Spleen (tissue), 11 donors: ENCODE measurements at regions not wholly inside any gene's neighbourhood (a gene's known extent, or its start where the extent isn't known, plus 50 kb on each side); places are given as distances from the start of the nearest gene placed in this dataset.

Experiments
- DNase-seq: peaks from one replicate; pipeline ENCODE4 v3.0.0-alpha.2; 2020
- H3K27ac ChIP-seq, 8 donors: fragments of 200-600 bp; sonication (generic) in 7 of 8; 1 replicate in 4 of 8; 2 replicates in 4 of 8; pipeline versions ENCODE4 v1.5.0 to v1.8.0; 2016 to 2021; ENCODE audit warnings: inconsistent platforms in 4 of 8, mild to moderate bottlenecking in 4 of 8, moderate library complexity in 1 of 8
- H3K27me3 ChIP-seq, 7 donors: fragments of 200-600 bp; sonication (generic) in 6 of 7; replicated peaks in 1 of 7; 1 replicate in 4 of 7; 2 replicates in 3 of 7; pipeline versions ENCODE4 v1.5.0 to v1.8.0; 2016 to 2021; ENCODE audit warnings: inconsistent platforms in 3 of 7, mild to moderate bottlenecking in 1 of 7
- H3K36me3 ChIP-seq, 6 donors: fragments of 200-600 bp; sonication (generic) in 5 of 6; 1 replicate in 4 of 6; 2 replicates in 2 of 6; pipeline versions ENCODE4 v1.5.0 to v1.8.0; 2016 to 2021; ENCODE audit warnings: inconsistent platforms in 2 of 6
- H3K4me1 ChIP-seq, 6 donors: fragments of 200-600 bp; sonication (generic) in 5 of 6; 1 replicate in 3 of 6; 2 replicates in 3 of 6; pipeline versions ENCODE4 v1.5.0 to v1.8.0; 2016 to 2021; ENCODE audit warnings: inconsistent platforms in 3 of 6
- H3K4me3 ChIP-seq, 8 donors: fragments of 200-600 bp; sonication (generic) in 7 of 8; 1 replicate in 4 of 8; 2 replicates in 4 of 8; pipeline versions ENCODE4 v1.5.0 to v1.8.0; 2016 to 2021; ENCODE audit warnings: inconsistent platforms in 4 of 8, mild to moderate bottlenecking in 4 of 8, moderate library complexity in 2 of 8
- H3K9me3 ChIP-seq, 8 donors: fragments of 200-600 bp; sonication (generic) in 7 of 8; 1 replicate in 4 of 8; 2 replicates in 4 of 8; pipeline versions ENCODE4 v1.5.0 to v1.8.0; 2016 to 2021; ENCODE audit warnings: inconsistent platforms in 4 of 8
- POLR2A ChIP-seq, 3 donors: fragments of 450-650 bp; IDR thresholded peaks; one replicate each; pipeline ENCODE4 v1.5.1; 2017; ENCODE audit warnings: antibody characterized with exemption in 3 of 3, mild to moderate bottlenecking in 1 of 3
- POLR2AphosphoS5 ChIP-seq, 3 donors: sonication (generic); formaldehyde crosslinking; IDR thresholded peaks; one replicate each; pipeline ENCODE4 v1.5.1; 2017; ENCODE audit warnings: antibody characterized with exemption in 3 of 3
- WGBS, 5 donors: extraction: QIAGEN DNeasy Blood & Tissue Kit in 3 of 5; methylation state at CpG; one replicate each; pipeline versions ENCODE4 v1.1.5 to v1.1.7; 2013 to 2018; 5-methylcytosine and 5-hydroxymethylcytosine counted together
- intact Hi-C: fragments of 100-400 bp; cut with DNase I; formaldehyde crosslinking; loops from one replicate; pipeline ENCODE4 v1.15.0; 2023; ENCODE audit warnings: low total_unique reads
- TF ChIP-seq, protein P1 (sequence below), 11 experiments: fragments of 200-600 bp in 7 of 11; fragments of 450-650 bp in 4 of 11; sonication (generic) in 4 of 11; IDR thresholded peaks in 8 of 11; conservative IDR thresholded peaks in 3 of 11; 1 replicate in 7 of 11; 2 replicates in 4 of 11; pipeline versions ENCODE4 v1.4.0 to v1.8.0; 2016 to 2021; ENCODE audit warnings: antibody characterized with exemption in 11 of 11, inconsistent platforms in 4 of 11, mild to moderate bottlenecking in 1 of 11
- donor health status: healthy with polysubstance abuse.
- donor health status: DM: no; HTN: no; CAD: no; lungs with moderate emphysema.
- donor health status: DM: no; HTN: no; CAD: no.
- donor health status: Bipolar disorder and iron deficiency.
- donor health status: healthy.
- donor health status: DM: no; HTN: no; CAD: no.
- donor health status: DM: yes; HTN: yes; CAD: no.

DNA sequence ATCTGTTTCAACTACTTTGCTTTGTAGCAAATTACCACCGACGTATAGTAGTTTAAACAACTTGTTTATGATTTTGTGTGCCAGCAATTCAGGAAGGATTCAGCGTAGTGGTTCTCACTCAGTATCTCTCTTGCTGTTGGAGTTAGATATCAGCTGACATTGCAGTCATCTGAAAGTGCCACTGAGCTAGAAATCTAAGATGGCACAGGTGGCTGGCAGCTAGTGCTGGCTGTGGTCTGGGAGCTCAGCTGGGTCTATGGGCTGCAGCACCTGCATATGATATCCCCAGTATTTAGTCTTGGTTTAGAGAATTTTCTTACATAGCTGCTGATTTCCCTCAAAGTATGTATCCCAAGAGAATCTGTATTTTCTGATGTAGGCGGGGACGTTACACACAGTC lies 235.6 kb downstream of the SCG2 start:
- Histone ChIP-seq H3K27ac (no peak overlapping the region), H3K36me3 (no peaks in the 10 kb centered on the region), H3K9me3 (no peaks in the 10 kb centered on the region), H3K27me3 (no peaks in the 10 kb centered on the region), H3K4me1 (no peaks in the 10 kb centered on the region), H3K4me3 (no peak overlapping the region)
- WGBS, 5 donors = 78 to 92% (median 86%) methylated on average over 5 of the region's 5 CpGs
- no peak for DNase-seq
- intact Hi-C loops = no loop called here
- TF ChIP-seq POLR2AphosphoS5 (IDR thresholded peaks at IDR 0.05) (no peak), POLR2A (IDR thresholded peaks at IDR 0.05) (no peak)
- TF ChIP-seq, protein P1, sequence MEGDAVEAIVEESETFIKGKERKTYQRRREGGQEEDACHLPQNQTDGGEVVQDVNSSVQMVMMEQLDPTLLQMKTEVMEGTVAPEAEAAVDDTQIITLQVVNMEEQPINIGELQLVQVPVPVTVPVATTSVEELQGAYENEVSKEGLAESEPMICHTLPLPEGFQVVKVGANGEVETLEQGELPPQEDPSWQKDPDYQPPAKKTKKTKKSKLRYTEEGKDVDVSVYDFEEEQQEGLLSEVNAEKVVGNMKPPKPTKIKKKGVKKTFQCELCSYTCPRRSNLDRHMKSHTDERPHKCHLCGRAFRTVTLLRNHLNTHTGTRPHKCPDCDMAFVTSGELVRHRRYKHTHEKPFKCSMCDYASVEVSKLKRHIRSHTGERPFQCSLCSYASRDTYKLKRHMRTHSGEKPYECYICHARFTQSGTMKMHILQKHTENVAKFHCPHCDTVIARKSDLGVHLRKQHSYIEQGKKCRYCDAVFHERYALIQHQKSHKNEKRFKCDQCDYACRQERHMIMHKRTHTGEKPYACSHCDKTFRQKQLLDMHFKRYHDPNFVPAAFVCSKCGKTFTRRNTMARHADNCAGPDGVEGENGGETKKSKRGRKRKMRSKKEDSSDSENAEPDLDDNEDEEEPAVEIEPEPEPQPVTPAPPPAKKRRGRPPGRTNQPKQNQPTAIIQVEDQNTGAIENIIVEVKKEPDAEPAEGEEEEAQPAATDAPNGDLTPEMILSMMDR (IDR thresholded peaks at IDR 0.05 in 8 of 11, conservative IDR thresholded peaks at IDR 0.05 in 3 of 11) = no peak

- Histone ChIP-seq H3K4me3 (no peak overlapping the region), H3K4me1 (no peaks in the 10 kb centered on the region), H3K27me3 (no peaks in the 10 kb centered on the region), H3K36me3 (no peaks in the 10 kb centered on the region), H3K27ac (no peak overlapping the region), H3K9me3 (no peaks in the 10 kb centered on the region)
- intact Hi-C loops = no loop called here
- WGBS, 5 donors = 41 to 62% (median 50%) methylated on average over 2 of the region's 2 CpGs
- no peak for DNase-seq
- TF ChIP-seq, protein P1 (IDR thresholded peaks at IDR 0.05 in 8 of 11, conservative IDR thresholded peaks at IDR 0.05 in 3 of 11) = no peak
- no peak for TF ChIP-seq POLR2AphosphoS5 (IDR thresholded peaks at IDR 0.05)
- no peak for TF ChIP-seq POLR2A (IDR thresholded peaks at IDR 0.05)
These were observed 233.7 kb downstream of the SCG2 start for GRCh38 chr2:223368481-223368880.

DNA sequence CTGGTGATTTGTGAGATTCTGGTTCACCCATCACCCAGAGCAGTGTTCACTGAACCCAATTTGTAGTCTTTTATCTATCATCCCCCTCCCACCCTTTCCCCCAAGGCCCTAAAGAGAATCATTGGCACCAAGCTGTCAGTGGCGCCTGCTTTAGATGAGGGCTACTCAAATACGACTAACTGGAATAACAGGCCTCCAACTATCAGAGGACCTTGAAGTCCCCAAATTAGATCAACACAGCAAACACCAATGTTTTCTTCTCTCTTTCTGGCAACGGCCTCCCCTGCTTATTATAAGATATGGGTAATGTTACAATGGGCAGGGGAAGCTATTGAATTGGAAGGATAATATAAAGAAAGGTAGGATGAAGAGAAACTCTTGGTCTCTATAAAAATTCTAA lies 232.3 kb downstream of the SCG2 start:
- H3K4me3 ChIP-seq = no peak overlapping the region
- H3K4me1 ChIP-seq = no peaks in the 10 kb centered on the region
- no peaks in the 10 kb centered on the region for H3K9me3 ChIP-seq
- DNase-seq = no peak
- intact Hi-C loops = no loop called here
- WGBS, 5 donors = 42 to 65% (median 59%) methylated on average over 3 of the region's 3 CpGs
- no peaks in the 10 kb centered on the region for H3K36me3 ChIP-seq
- TF ChIP-seq POLR2AphosphoS5 (IDR thresholded peaks at IDR 0.05) = no peak
- TF ChIP-seq, protein P1 (IDR thresholded peaks at IDR 0.05 in 8 of 11, conservative IDR thresholded peaks at IDR 0.05 in 3 of 11) = no peak
- TF ChIP-seq POLR2A (IDR thresholded peaks at IDR 0.05) = no peak
- no peak overlapping the region for H3K27ac ChIP-seq
- H3K27me3 ChIP-seq = no peaks in the 10 kb centered on the region

GRCh38 chr2:223383315-223383714 lies 218.8 kb downstream of the SCG2 start:
- Histone ChIP-seq H3K27me3 (no peaks in the 10 kb centered on the region), H3K4me3 (no peak overlapping the region), H3K9me3 (no peaks in the 10 kb centered on the region), H3K4me1 (no peaks in the 10 kb centered on the region), H3K27ac (no peak overlapping the region), H3K36me3 (no peaks in the 10 kb centered on the region)
- DNase-seq = no peak
- no peak for TF ChIP-seq POLR2AphosphoS5 (IDR thresholded peaks at IDR 0.05)
- TF ChIP-seq POLR2A (IDR thresholded peaks at IDR 0.05) = no peak
- TF ChIP-seq, protein P1 (IDR thresholded peaks at IDR 0.05 in 8 of 11, conservative IDR thresholded peaks at IDR 0.05 in 3 of 11) = no peak
- WGBS, 5 donors = 84 to 95% (median 93%) methylated on average over 1 of the region's 1 CpG
- intact Hi-C loops = no loop called here
